ENCODE measurements at regions not wholly inside any gene's neighbourhood (a gene's known extent, or its start where the extent isn't known, plus 50 kb on each side); places are given as distances from the start of the nearest gene placed in this dataset.

DNA sequence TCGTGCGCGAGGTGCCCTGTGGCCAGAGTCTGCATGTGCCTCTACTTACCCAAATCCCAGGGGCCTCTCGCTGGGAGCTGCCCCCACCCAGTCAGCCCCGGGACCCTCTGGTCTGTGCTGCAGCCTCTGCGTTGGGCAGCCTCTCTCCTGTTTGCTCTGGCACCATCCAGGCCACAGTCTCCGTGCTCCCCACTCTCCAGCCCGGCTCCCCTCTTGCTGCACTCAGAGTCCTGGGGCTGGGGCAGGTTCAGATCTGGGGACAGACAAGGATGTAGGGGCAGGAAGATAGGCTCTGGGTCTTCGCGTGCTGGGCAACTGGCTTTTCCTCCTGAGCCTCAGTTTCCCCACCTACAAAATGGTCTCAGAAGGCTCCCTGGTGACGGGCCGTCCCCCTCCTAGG is 70.8 kb upstream of the GATA5 start:
- TF ChIP-seq, protein P1, sequence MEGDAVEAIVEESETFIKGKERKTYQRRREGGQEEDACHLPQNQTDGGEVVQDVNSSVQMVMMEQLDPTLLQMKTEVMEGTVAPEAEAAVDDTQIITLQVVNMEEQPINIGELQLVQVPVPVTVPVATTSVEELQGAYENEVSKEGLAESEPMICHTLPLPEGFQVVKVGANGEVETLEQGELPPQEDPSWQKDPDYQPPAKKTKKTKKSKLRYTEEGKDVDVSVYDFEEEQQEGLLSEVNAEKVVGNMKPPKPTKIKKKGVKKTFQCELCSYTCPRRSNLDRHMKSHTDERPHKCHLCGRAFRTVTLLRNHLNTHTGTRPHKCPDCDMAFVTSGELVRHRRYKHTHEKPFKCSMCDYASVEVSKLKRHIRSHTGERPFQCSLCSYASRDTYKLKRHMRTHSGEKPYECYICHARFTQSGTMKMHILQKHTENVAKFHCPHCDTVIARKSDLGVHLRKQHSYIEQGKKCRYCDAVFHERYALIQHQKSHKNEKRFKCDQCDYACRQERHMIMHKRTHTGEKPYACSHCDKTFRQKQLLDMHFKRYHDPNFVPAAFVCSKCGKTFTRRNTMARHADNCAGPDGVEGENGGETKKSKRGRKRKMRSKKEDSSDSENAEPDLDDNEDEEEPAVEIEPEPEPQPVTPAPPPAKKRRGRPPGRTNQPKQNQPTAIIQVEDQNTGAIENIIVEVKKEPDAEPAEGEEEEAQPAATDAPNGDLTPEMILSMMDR (IDR thresholded peaks at IDR 0.05): no peak
- TF ChIP-seq, protein P2, sequence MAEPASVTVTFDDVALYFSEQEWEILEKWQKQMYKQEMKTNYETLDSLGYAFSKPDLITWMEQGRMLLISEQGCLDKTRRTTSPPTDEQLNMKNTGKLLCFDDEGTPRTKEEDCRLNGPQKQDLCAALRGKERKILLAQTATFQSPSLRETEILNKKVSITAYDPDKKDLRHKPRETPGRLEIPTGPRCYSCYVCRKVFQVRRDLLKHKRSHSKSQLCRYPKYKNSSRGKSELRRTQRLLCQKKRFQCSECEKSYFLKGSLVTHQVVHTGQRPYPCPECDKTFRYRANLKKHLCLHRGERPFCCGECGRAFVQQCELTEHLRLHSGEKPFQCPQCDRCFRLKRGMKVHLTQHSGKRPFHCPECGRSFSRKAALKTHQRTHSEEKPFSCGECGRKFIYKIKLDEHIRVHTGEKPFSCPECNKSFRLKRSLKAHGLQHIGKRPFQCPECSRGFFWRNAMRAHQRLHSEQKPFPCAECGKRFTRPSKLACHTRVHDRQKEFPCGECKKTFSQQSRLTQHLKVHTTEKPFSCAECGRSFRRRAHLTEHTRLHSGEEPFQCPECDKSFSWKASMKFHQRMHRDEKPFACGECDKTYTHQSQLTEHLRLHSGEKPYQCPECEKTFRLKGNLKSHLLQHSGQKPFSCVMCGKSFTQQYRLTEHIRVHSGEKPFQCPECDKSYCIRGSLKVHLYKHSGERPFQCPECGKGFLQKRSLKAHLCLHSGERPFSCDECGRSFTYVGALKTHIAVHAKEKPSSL (CRISPR knock-in tag; conservative IDR thresholded peaks at IDR 0.05): no peak
- TF ChIP-seq, protein P3, sequence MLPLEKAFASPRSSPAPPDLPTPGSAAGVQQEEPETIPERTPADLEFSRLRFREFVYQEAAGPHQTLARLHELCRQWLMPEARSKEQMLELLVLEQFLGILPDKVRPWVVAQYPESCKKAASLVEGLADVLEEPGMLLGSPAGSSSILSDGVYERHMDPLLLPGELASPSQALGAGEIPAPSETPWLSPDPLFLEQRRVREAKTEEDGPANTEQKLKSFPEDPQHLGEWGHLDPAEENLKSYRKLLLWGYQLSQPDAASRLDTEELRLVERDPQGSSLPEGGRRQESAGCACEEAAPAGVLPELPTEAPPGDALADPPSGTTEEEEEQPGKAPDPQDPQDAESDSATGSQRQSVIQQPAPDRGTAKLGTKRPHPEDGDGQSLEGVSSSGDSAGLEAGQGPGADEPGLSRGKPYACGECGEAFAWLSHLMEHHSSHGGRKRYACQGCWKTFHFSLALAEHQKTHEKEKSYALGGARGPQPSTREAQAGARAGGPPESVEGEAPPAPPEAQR (CRISPR knock-in tag; IDR thresholded peaks at IDR 0.05): no peak
- no peak for TF ChIP-seq JUN (CRISPR knock-in tag; IDR thresholded peaks at IDR 0.05)
- TF ChIP-seq NR1H2 (CRISPR knock-in tag; IDR thresholded peaks at IDR 0.05): no peak
- TF ChIP-seq ZNF232 (CRISPR knock-in tag; IDR thresholded peaks at IDR 0.05): no peak
- TF ChIP-seq SP1 (CRISPR knock-in tag; conservative IDR thresholded peaks at IDR 0.05): no peak
